HCT116 (cell line): ENCODE measurements at regions not wholly inside any gene's neighbourhood (a gene's known extent, or its start where the extent isn't known, plus 50 kb on each side); places are given as distances from the start of the nearest gene placed in this dataset.

Experiments used
- ATAC-seq: fragments of 200-7000 bp; cut with Tn5 transposase; 2 replicates; pipeline ENCODE4 v1.9.1; 2020; ENCODE audit warnings: mild to moderate bottlenecking, moderate library complexity
- BruUV-seq: library from RNA; stranded (reverse); fragments of 400-500 nt; replicated peaks from 2 replicates; lab custom pipeline; 2021; lab: Mats Ljungman, UMichigan
- CTCF ChIA-PET: fragments of 300-600 bp; sonication (Branson Sonifier 250); formaldehyde crosslinking; loops from one replicate; lab custom pipeline; 2021; ENCODE audit warnings: antibody characterized with exemption; lab: Charles Lee
- POLR2A ChIA-PET: fragments of 300-600, 350-600 bp; sonication (Branson Sonifier 250); formaldehyde crosslinking; loops from one replicate; lab custom pipeline; 2021; ENCODE audit warnings: antibody characterized with exemption; lab: Charles Lee
- RAD21 ChIA-PET, 2 experiments: fragments of 300-600 bp; sonication (Branson Sonifier 250); formaldehyde crosslinking; loops; one replicate each; lab custom pipeline; 2023; ENCODE audit warnings: low total read pairs in 2 of 2; ENCODE audit not compliant: uncharacterized antibody in 2 of 2, unreplicated experiment in 2 of 2, low non-redundant PET in 1 of 2; lab: Charles Lee
- DNase-seq: peaks from one replicate; pipeline ENCODE4 v3.0.0-alpha.2; 2010; ENCODE audit warnings: low read depth, low spot score
- H2AFZ ChIP-seq: fragments of 200-600 bp; shearing (Covaris generic), sonication (generic); 2 replicates; pipeline ENCODE4 v1.6.1; 2017; ENCODE audit warnings: low read depth, mixed run types, mixed read lengths, antibody characterized with exemption, low read length; ENCODE audit not compliant: poor library complexity, severe bottlenecking
- H3K27ac ChIP-seq: 2 replicates; pipeline ENCODE4 v1.5.1; 2012; ENCODE audit warnings: low read depth, low read length
- H3K27me3 ChIP-seq: fragments of 200-600 bp; sonication (generic); 2 replicates; pipeline ENCODE4 v1.6.1; 2016; ENCODE audit warnings: mixed run types, low read length, mixed read lengths; ENCODE audit not compliant: insufficient read depth
- H3K36me3 ChIP-seq, 2 experiments: fragments of 200-500 bp in 1 of 2; fragments of 200-600 bp in 1 of 2; sonication (Bioruptor generic) in 1 of 2; sonication (generic) in 1 of 2; 2 replicates each; pipeline versions ENCODE4 v1.5.1 to v1.6.1; 2014 to 2016; ENCODE audit warnings: low read length in 2 of 2, inconsistent platforms in 1 of 2, mixed read lengths in 1 of 2, mixed run types in 1 of 2; ENCODE audit not compliant: insufficient read depth in 2 of 2, control insufficient read depth in 1 of 2
- H3K4me1 ChIP-seq, 2 experiments: fragments of 200-600 bp in 1 of 2; sonication (generic) in 1 of 2; 2 replicates each; pipeline versions ENCODE4 v1.5.1 to v1.6.1; 2012 to 2017; ENCODE audit warnings: low read length in 2 of 2, inconsistent platforms in 1 of 2, mild to moderate bottlenecking in 1 of 2, mixed read lengths in 1 of 2, mixed run types in 1 of 2, moderate library complexity in 1 of 2; ENCODE audit not compliant: insufficient read depth in 2 of 2, control insufficient read depth in 1 of 2
- H3K4me2 ChIP-seq: fragments of 200-600 bp; sonication (generic); 2 replicates; pipeline ENCODE4 v1.6.1; 2017; ENCODE audit warnings: mixed run types, low read length, mixed read lengths
- H3K4me3 ChIP-seq, 2 experiments: fragments of 200-600 bp in 1 of 2; sonication (generic) in 1 of 2; replicated peaks in 1 of 2; 2 replicates each; pipeline ENCODE4 v1.5.1; 2011 to 2016; ENCODE audit warnings: low read length in 2 of 2, control low read depth in 1 of 2, low read depth in 1 of 2, mild to moderate bottlenecking in 1 of 2, mixed read lengths in 1 of 2, mixed run types in 1 of 2
- H3K79me2 ChIP-seq: fragments of 200-600 bp; sonication (generic); 2 replicates; pipeline ENCODE4 v1.6.1; 2017; ENCODE audit warnings: mild to moderate bottlenecking, mixed run types, low read length, moderate library complexity, mixed read lengths; ENCODE audit not compliant: insufficient read depth
- H3K9ac ChIP-seq: fragments of 200-600 bp; sonication (generic); 2 replicates; pipeline ENCODE4 v1.6.1; 2016; ENCODE audit warnings: low read length, mixed read lengths
- H3K9me2 ChIP-seq: fragments of 200-600 bp; sonication (generic), shearing (Covaris generic); 2 replicates; pipeline ENCODE4 v1.6.1; 2017; ENCODE audit warnings: mixed run types, mild to moderate bottlenecking, moderate library complexity; ENCODE audit not compliant: insufficient read depth
- H3K9me3 ChIP-seq, 2 experiments: fragments of 200-500 bp in 1 of 2; fragments of 200-600 bp in 1 of 2; sonication (Bioruptor generic) in 1 of 2; sonication (generic) in 1 of 2; 2 replicates each; pipeline ENCODE4 v1.6.1; 2014 to 2017; ENCODE audit warnings: low read length in 2 of 2, mixed read lengths in 2 of 2, inconsistent platforms in 1 of 2, low read depth in 1 of 2, mild to moderate bottlenecking in 1 of 2, mixed run types in 1 of 2, moderate library complexity in 1 of 2; ENCODE audit not compliant: control insufficient read depth in 1 of 2, insufficient read depth in 1 of 2
- H4K20me1 ChIP-seq: fragments of 200-600 bp; sonication (generic), shearing (Covaris generic); 2 replicates; pipeline ENCODE4 v1.6.1; 2017; ENCODE audit warnings: mixed run types, mild to moderate bottlenecking, moderate library complexity; ENCODE audit not compliant: insufficient read depth
- ATF3 ChIP-seq: IDR thresholded peaks from 2 replicates; pipeline ENCODE4 v1.6.1; 2012
- CEBPB ChIP-seq: IDR thresholded peaks from 2 replicates; pipeline ENCODE4 v1.6.1; 2012; ENCODE audit warnings: low read depth
- CTCF ChIP-seq, 3 experiments: fragments of 200-600 bp in 1 of 3; sonication (generic) in 1 of 3; IDR thresholded peaks in 2 of 3; conservative IDR thresholded peaks in 1 of 3; 2 replicates each; pipeline ENCODE4 v1.5.1; 2012 to 2017; ENCODE audit warnings: low read depth in 2 of 3, low read length in 2 of 3, antibody characterized with exemption in 1 of 3, borderline replicate concordance in 1 of 3, control low read depth in 1 of 3, mild to moderate bottlenecking in 1 of 3, mixed read lengths in 1 of 3, mixed run types in 1 of 3, moderate library complexity in 1 of 3; ENCODE audit not compliant: insufficient read depth in 1 of 3
- EZH2phosphoT487 ChIP-seq: fragments of 200-600 bp; IDR thresholded peaks from 2 replicates; pipeline ENCODE4 v1.6.1; 2018; ENCODE audit warnings: antibody characterized with exemption, borderline replicate concordance
- FOSL1 ChIP-seq: IDR thresholded peaks from 2 replicates; pipeline ENCODE4 v1.6.1; 2012; ENCODE audit warnings: low read depth
- POLR2A ChIP-seq: IDR thresholded peaks from 2 replicates; pipeline ENCODE4 v1.7.0; 2011; ENCODE audit warnings: borderline replicate concordance; ENCODE audit not compliant: insufficient read depth, insufficient read length; ENCODE audit errors: extremely low read depth
- POLR2AphosphoS5 ChIP-seq: IDR thresholded peaks from 2 replicates; pipeline ENCODE4 v1.6.1; 2011; ENCODE audit warnings: mild to moderate bottlenecking, low read depth, low read length, moderate library complexity
- SIN3A ChIP-seq: IDR thresholded peaks from 2 replicates; pipeline ENCODE4 v1.6.1; 2012; ENCODE audit warnings: low read depth
- SP1 ChIP-seq: IDR thresholded peaks from 2 replicates; pipeline ENCODE4 v1.6.1; 2012; ENCODE audit warnings: low read depth
- TCF7L2 ChIP-seq: IDR thresholded peaks from 2 replicates; pipeline ENCODE4 v1.7.0; 2011; ENCODE audit warnings: borderline replicate concordance, inconsistent platforms; ENCODE audit not compliant: insufficient read depth, insufficient read length; ENCODE audit errors: extremely low read depth
- YY1 ChIP-seq: IDR thresholded peaks from 2 replicates; pipeline ENCODE4 v1.6.1; 2011; ENCODE audit warnings: low read length, low read depth, moderate library complexity, mild to moderate bottlenecking; ENCODE audit not compliant: insufficient replicate concordance; ENCODE audit errors: extremely low read depth
- ZBTB33 ChIP-seq: IDR thresholded peaks from 2 replicates; pipeline ENCODE4 v1.6.1; 2011; ENCODE audit warnings: mild to moderate bottlenecking, low read length, moderate library complexity; ENCODE audit not compliant: insufficient replicate concordance; ENCODE audit errors: extremely low read depth
- ZFX ChIP-seq: fragments of 450-650 bp; IDR thresholded peaks from 2 replicates; pipeline ENCODE4 v1.6.1; 2017
- ZNF274 ChIP-seq: fragments of 200-500 bp; sonication (Bioruptor generic); IDR thresholded peaks from 2 replicates; pipeline ENCODE4 v1.6.1; 2014; ENCODE audit warnings: mild to moderate bottlenecking, low read depth, low read length, inconsistent platforms
- intact Hi-C: fragments of 100-400 bp; cut with micrococcal nuclease; formaldehyde crosslinking; loops from 2 replicates; pipeline ENCODE4 v1.10.0; 2022

GRCh38 chr12:126362964-126363363 is 1297.7 kb downstream of the AACS start:
- intact Hi-C loops, result no loop called here
- Histone ChIP-seq H4K20me1 (no peaks in the 10 kb centered on the region), H3K9ac (no peak overlapping the region), H3K9me3 (peaks cover 13 to 23% of the 10 kb centered on the region in 2 experiments; a peak in 3 of 4 replicates), H2AFZ (no peak overlapping the region), H3K9me2 (no peaks in the 10 kb centered on the region), H3K27me3 (no peaks in the 10 kb centered on the region), H3K79me2 (no peaks in the 10 kb centered on the region), H3K36me3 (no peaks in the 10 kb centered on the region), H3K4me3 (no peak overlapping the region), H3K4me1 (no peaks in the 10 kb centered on the region), H3K27ac (no peak overlapping the region), H3K4me2 (no peak overlapping the region)
- BruUV-seq, result no TSS peak
- DNase-seq (no peak), ATAC-seq (no peak)
- TF ChIP-seq ZNF274, result no peak
- no peak for TF ChIP-seq SP1
- no peak for TF ChIP-seq ATF3
- no peak for TF ChIP-seq ZFX
- no peak for TF ChIP-seq TCF7L2
- CTCF ChIA-PET, result no interaction called here
- POLR2A ChIA-PET, result no interaction called here
- RAD21 ChIA-PET, result no interaction called here

- CTCF ChIA-PET, result no interaction called here
- Histone ChIP-seq H3K4me3 (no peak overlapping the region), H3K9me2 (no peaks in the 10 kb centered on the region), H3K27ac (no peak overlapping the region), H3K79me2 (no peaks in the 10 kb centered on the region), H3K9me3 (peaks cover 8 to 26% of the 10 kb centered on the region in 2 experiments; a peak in 3 of 4 replicates), H3K27me3 (no peaks in the 10 kb centered on the region), H3K4me2 (no peak overlapping the region), H3K36me3 (no peaks in the 10 kb centered on the region), H2AFZ (no peak overlapping the region), H3K4me1 (no peaks in the 10 kb centered on the region), H3K9ac (no peak overlapping the region), H4K20me1 (no peaks in the 10 kb centered on the region)
- intact Hi-C loops, result no loop called here
- ATAC-seq (no peak), DNase-seq (no peak)
- BruUV-seq, result no TSS peak
- RAD21 ChIA-PET, result no interaction called here
- POLR2A ChIA-PET, result no interaction called here
- TF ChIP-seq EZH2phosphoT487 (no peak), POLR2A (no peak), POLR2AphosphoS5 (no peak), YY1 (no peak), ZBTB33 (no peak), CEBPB (no peak), CTCF (IDR thresholded peaks at IDR 0.05 in 2 of 3, conservative IDR thresholded peaks at IDR 0.05 in 1 of 3; ENCODE audit: borderline replicate concordance in 1 of 3, insufficient read depth in 1 of 3, low read depth in 2 of 3, low read length in 2 of 3) (no peak), TCF7L2 (no peak), SIN3A (no peak), FOSL1 (no peak)
Measured at GRCh38 chr12:126369487-126370463, 1304.5 kb downstream of the AACS start.
